DOHH2 (cell line): ENCODE measurements at regions not wholly inside any gene's neighbourhood (a gene's known extent, or its start where the extent isn't known, plus 50 kb on each side); places are given as distances from the start of the nearest gene placed in this dataset.

ENCODE experiments used
- EZH2phosphoT487 ChIP-seq: fragments of 200-600 bp; sonication (generic); IDR thresholded peaks from 2 replicates; pipeline ENCODE4 v1.6.1; 2017; ENCODE audit warnings: borderline replicate concordance, mild to moderate bottlenecking, antibody characterized with exemption, low read length, moderate library complexity, mixed read lengths
- TF ChIP-seq, protein P1 (sequence below): fragments of 200-600 bp; sonication (generic); IDR thresholded peaks from one replicate; pipeline ENCODE4 v1.5.1; 2014; ENCODE audit warnings: antibody characterized with exemption, mild to moderate bottlenecking, low read depth, low read length; ENCODE audit not compliant: poor library complexity, severe bottlenecking

DNA sequence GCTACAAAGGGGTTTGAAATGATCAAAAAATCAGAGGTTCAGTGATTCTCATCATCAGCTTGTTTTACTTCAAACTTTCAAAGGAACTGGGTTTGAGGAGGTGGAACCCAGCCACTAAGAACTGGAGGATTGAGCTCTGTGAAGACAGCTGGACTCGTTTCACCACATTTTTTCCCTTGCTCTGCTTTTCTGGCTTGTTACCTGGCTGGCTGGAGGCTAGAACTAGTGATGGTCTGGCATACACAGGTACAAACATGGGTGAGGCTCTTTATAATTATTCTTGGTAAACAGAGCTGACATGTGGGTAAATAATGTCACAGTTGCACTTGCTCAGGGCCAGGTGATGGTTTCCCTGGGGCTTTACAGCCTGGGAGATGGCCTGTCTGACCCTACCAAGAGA is 352.5 kb downstream of the FGFR2 start:
- TF ChIP-seq, protein P1, sequence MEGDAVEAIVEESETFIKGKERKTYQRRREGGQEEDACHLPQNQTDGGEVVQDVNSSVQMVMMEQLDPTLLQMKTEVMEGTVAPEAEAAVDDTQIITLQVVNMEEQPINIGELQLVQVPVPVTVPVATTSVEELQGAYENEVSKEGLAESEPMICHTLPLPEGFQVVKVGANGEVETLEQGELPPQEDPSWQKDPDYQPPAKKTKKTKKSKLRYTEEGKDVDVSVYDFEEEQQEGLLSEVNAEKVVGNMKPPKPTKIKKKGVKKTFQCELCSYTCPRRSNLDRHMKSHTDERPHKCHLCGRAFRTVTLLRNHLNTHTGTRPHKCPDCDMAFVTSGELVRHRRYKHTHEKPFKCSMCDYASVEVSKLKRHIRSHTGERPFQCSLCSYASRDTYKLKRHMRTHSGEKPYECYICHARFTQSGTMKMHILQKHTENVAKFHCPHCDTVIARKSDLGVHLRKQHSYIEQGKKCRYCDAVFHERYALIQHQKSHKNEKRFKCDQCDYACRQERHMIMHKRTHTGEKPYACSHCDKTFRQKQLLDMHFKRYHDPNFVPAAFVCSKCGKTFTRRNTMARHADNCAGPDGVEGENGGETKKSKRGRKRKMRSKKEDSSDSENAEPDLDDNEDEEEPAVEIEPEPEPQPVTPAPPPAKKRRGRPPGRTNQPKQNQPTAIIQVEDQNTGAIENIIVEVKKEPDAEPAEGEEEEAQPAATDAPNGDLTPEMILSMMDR = no peak
- TF ChIP-seq EZH2phosphoT487 = no peak
